AG08395 (cell line): ENCODE measurements at regions not wholly inside any gene's neighbourhood (a gene's known extent, or its start where the extent isn't known, plus 50 kb on each side); places are given as distances from the start of the nearest gene placed in this dataset.

Experiments
- DNase-seq: peaks from one replicate; pipeline ENCODE4 v3.0.0; 2012; ENCODE audit warnings: mixed read lengths, low spot score

- no peak for DNase-seq
These were observed 1378.1 kb downstream of the DSC3 start for GRCh38 chr18:29664278-29665036.

DNA sequence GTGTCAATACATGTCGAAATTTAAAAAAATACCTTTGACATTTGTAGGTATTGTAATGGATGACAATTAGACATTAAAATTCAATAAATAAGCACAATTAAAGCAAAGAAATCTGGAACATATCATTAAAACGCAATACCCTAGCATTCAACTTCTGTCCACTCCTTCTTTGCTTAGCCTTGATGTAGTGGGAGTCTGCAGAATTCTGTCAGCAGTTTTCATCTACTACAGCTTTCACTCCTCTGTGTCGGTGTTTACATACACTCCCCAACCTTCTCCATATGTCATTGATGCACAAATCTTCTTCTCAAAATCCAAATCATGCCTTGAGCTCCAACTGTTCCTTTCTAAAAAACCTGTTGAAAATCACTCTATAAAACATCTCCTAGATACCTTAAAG lies 1380.6 kb downstream of the DSC3 start:
- DNase-seq, result no peak

DNA sequence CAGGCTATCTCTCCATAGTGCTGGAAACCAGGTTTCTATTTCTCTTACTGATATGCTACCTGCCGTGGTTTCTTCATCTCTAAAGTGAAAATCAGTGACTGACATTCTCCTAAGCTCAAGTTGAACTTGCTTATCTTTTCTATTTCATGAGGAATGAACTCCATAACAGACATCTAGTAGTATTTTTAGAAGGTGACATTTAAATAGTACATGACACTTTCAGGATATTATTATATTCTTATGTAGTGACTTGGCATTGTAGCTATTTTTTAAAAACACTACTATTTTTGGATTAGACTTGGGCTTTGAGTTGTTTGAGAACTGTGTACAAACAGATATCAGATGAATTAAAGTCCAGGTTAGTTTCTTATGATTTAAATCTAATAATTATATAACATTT lies 1381.8 kb downstream of the DSC3 start:
- no peak for DNase-seq

DNA sequence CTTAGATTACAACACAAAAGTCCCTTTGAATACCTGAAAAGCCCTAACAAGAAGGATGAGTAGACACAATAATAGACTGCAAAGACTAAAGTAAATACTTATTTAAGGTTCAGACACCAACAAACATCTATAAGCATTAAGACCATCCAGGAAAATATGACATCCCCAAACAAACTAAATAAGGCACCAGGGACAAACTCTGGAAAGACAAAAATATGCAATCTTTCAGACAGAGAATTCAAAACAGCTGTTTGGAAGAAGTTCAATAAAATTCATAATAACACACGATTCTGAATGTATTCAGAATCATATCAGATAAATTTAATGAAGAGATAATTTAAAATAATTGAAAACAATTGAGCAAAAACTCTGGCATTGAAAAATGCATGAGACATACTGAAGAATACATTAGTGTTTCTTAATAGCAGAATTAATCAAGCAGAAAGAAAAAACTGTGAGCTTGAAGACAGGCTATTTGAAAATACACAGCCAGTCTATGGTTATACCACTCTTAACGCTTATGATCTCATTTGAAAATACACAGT lies 1388.8 kb downstream of the DSC3 start:
- no peak for DNase-seq

- DNase-seq, result no peak
These were observed 1389.7 kb downstream of the DSC3 start for GRCh38 chr18:29652797-29653196.

DNA sequence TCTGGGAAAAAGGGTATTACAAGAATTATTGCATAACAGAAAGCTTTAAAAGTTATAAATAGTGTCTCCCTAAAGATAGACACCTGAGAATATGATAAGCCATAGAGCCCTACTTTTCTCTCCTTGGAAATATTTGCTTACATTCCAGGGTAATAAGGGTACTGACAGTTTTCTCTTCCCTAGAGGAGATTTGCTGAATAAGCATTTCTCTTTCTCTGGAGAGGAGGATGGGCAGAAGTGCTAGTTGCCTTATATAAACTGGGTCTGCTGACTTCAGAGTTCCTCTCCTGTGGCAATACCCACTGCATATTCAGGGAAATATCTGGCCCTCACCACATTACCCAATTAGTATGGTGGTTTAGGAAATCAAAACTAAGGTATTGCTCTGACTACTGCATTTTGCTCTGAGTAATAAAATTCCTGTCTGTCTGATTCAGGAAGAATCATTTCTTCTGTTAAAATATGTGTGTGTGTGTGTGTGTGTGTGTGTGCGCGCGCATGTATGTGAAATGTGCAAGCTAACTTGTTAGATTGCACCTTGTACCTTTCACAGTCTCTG lies 1391.3 kb downstream of the DSC3 start:
- peak; percentile 4 for DNase-seq

GRCh38 chr18:29648891-29649290 lies 1393.7 kb downstream of the DSC3 start:
- DNase-seq, result no peak

- no peak for DNase-seq
These were observed 1394.8 kb downstream of the DSC3 start for GRCh38 chr18:29647700-29648099.

GRCh38 chr18:29644276-29644675 lies 1398.3 kb downstream of the DSC3 start:
- peak; percentile 23 for DNase-seq

- DNase-seq, result no peak
These were observed 1413.0 kb downstream of the DSC3 start for GRCh38 chr18:29629493-29630036.

- DNase-seq, result no peak
These were observed 1416.4 kb downstream of the DSC3 start for GRCh38 chr18:29626094-29626493.

GRCh38 chr18:29616867-29617266 lies 1425.7 kb downstream of the DSC3 start:
- no peak for DNase-seq

DNA sequence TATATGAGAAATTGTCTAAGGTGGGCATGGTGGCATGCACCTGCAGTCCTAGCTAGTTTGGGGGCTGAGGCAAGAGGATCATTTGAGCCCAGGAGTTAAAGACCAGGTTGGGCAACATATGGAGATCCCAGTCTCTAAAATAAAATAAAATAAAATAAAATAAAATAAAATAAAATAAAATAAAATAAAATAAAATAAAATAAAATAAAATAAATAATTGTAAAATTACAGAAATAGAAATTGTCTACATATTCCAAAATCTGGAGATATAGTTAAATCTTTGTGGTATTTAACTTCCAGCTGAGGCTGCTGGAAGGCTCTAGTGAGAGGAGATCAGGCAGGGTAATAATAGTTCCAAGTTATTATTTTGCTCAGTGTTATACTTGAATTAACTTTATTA lies 1432.1 kb upstream of the CDH2 start:
- no peak for DNase-seq

DNA sequence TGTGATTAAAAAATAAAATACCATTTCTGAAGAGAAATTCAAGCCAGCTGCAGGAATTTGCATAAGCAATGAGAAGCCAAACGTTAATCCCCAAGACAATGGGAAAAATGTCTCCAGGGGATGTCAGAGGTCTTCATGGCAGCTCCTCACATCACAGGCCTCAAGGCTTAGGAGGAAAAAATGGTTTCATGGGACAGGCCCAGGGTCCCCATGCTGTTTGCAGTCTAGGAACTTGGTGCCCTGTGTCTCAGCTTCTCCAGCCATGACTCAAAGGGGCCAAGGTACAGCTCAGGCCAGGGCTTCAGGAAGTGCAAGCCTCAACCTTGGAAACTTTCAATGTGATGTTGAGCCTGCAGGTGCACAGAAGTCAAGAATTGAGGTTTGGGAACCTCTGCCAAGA lies 1428.4 kb upstream of the CDH2 start:
- no peak for DNase-seq

DNA sequence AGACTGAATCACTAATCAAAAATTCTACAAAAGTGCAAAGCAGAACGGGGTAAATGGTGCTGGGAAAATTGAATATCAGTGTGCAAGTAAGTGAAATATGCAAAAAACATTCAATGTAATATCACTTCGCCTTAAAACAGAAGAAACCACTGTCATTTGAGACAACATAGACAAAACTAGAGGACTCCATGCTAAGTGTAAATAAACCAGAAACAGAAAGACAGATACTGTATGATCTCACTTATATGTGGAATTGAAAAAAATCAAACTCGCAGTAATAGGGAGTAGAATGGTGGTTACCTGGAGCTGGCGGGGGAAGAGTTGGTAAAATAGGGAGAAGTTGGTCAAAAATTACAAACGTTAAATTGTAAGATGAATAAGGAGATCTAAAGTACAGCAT lies 1420.0 kb upstream of the CDH2 start:
- DNase-seq, result no peak

GRCh38 chr18:29594493-29594892 lies 1417.6 kb upstream of the CDH2 start:
- DNase-seq, result no peak

GRCh38 chr18:29588446-29589100 lies 1411.6 kb upstream of the CDH2 start:
- DNase-seq, result no peak

GRCh38 chr18:29586210-29586609 lies 1409.3 kb upstream of the CDH2 start:
- DNase-seq, result no peak

GRCh38 chr18:29560270-29560669 lies 1383.3 kb upstream of the CDH2 start:
- DNase-seq, result no peak

GRCh38 chr18:29556070-29556469 lies 1379.1 kb upstream of the CDH2 start:
- DNase-seq, result no peak

GRCh38 chr18:29549759-29550158 lies 1372.8 kb upstream of the CDH2 start:
- no peak for DNase-seq

GRCh38 chr18:29547626-29548025 lies 1370.7 kb upstream of the CDH2 start:
- DNase-seq, result no peak

- no peak for DNase-seq
These were observed 1363.6 kb upstream of the CDH2 start for GRCh38 chr18:29540548-29540947.
